ENCODE measurements at regions not wholly inside any gene's neighbourhood (a gene's known extent, or its start where the extent isn't known, plus 50 kb on each side); places are given as distances from the start of the nearest gene placed in this dataset.
"Not testable (repeated sequence)": the region's sequence is repeated elsewhere in the genome, so short reads cannot be mapped to it uniquely, and the experiment has no call there.

DNA sequence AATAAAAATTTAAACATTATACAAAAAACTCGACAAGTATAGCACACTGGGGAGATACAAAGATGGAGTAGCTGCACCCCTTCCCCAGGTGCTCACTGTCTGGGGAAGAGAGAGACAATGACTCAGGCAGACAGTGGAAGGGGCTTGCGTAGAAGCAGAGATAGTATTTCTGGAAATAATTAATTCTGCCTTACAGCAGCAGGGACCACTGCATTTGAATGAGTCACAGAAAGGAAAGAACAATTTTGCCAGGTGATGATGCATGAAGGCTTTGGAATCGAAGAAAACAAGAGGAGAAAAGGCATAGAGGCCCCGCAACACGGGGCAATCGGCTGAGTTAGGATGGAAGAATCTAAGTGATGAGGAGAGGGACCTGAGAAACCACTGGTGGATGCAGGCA lies 447.4 kb downstream of the EFNB2 start:
- DNase-seq, result no peak
- no peaks in the 10 kb centered on the region for H3K4me1 ChIP-seq (ENCODE audit: control insufficient read depth, insufficient read depth, low read length, poor library complexity, severe bottlenecking)
- H3K36me3 ChIP-seq (ENCODE audit: control insufficient read depth, insufficient read depth, low read length), result no peaks in the 10 kb centered on the region
- H3K27ac ChIP-seq (ENCODE audit: insufficient read depth, low read length, poor library complexity, severe bottlenecking), result no peak overlapping the region
- H3K9me3 ChIP-seq (ENCODE audit: control insufficient read depth, low read length), result no peaks in the 10 kb centered on the region
- H3K27me3 ChIP-seq (replicated peaks; ENCODE audit: control insufficient read depth, insufficient read depth, low read length, poor library complexity, severe bottlenecking), result no peaks in the 10 kb centered on the region
- H3K4me3 ChIP-seq (ENCODE audit: insufficient read depth, low read depth, low read length, poor library complexity, severe bottlenecking), result no peak overlapping the region

DNA sequence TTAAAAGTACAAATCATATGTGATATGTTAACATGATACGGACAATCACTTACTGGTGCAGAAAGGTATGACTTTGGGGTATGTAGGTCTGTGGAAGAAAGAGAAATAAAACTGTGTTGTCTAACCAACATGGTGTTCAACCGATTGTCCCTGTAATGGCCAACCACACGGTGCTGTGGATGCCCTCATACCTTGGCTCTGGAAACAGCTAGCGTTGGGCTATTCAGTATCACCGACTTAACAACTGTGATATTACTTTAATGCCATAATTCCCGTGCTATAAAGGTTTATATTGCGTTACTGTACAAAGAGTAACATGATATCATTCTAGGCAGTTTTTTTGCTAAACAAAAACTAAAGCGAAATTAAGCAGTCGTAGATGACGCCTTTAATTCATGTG lies 448.3 kb downstream of the EFNB2 start:
- no peaks in the 10 kb centered on the region for H3K36me3 ChIP-seq (ENCODE audit: control insufficient read depth, insufficient read depth, low read length)
- no peaks in the 10 kb centered on the region for H3K27me3 ChIP-seq (replicated peaks; ENCODE audit: control insufficient read depth, insufficient read depth, low read length, poor library complexity, severe bottlenecking)
- no peak for DNase-seq
- no peaks in the 10 kb centered on the region for H3K9me3 ChIP-seq (ENCODE audit: control insufficient read depth, low read length)
- no peaks in the 10 kb centered on the region for H3K4me1 ChIP-seq (ENCODE audit: control insufficient read depth, insufficient read depth, low read length, poor library complexity, severe bottlenecking)
- no peak overlapping the region for H3K4me3 ChIP-seq (ENCODE audit: insufficient read depth, low read depth, low read length, poor library complexity, severe bottlenecking)
- H3K27ac ChIP-seq (ENCODE audit: insufficient read depth, low read length, poor library complexity, severe bottlenecking), result no peak overlapping the region

DNA sequence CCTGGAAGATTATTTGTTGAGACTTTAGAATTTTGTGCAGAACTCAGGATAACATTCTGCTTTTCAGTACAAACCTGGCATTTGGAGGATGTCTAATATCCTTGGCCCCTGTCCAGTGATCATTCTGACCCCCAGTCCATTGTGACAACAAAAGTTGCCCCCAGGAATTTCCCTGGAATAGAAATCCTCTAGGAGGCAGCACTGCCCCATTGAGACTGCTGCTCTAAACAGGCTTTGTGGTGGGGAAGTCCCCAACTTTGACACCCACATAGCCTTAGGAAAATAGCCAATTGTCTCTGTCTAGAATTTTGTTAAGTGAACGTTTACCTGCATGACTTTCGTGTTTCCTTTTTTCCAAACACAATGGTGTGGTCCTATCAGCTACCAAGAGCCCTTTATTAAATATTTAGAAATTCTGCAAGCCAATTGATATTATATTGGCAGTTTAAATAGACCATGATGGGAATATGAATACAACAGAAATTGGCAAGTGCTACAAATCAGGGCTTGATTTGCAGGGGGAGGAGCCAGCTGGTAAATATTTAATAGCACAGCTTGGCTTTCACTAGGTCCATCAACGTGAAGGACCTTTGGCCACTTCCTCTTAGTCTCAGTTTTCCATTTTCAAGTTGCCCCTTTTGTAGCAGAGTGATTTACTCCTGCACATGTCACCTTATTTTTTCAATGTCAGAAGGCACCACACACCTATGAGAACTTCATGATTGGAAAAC lies 451.7 kb downstream of the EFNB2 start:
- no peak for DNase-seq
- H3K36me3 ChIP-seq (ENCODE audit: control insufficient read depth, insufficient read depth, low read length), result no peaks in the 10 kb centered on the region
- no peaks in the 10 kb centered on the region for H3K9me3 ChIP-seq (ENCODE audit: control insufficient read depth, low read length)
- H3K27ac ChIP-seq (ENCODE audit: insufficient read depth, low read length, poor library complexity, severe bottlenecking), result no peak overlapping the region
- no peaks in the 10 kb centered on the region for H3K4me1 ChIP-seq (ENCODE audit: control insufficient read depth, insufficient read depth, low read length, poor library complexity, severe bottlenecking)
- H3K4me3 ChIP-seq (ENCODE audit: insufficient read depth, low read depth, low read length, poor library complexity, severe bottlenecking), result no peak overlapping the region
- no peaks in the 10 kb centered on the region for H3K27me3 ChIP-seq (replicated peaks; ENCODE audit: control insufficient read depth, insufficient read depth, low read length, poor library complexity, severe bottlenecking)

DNA sequence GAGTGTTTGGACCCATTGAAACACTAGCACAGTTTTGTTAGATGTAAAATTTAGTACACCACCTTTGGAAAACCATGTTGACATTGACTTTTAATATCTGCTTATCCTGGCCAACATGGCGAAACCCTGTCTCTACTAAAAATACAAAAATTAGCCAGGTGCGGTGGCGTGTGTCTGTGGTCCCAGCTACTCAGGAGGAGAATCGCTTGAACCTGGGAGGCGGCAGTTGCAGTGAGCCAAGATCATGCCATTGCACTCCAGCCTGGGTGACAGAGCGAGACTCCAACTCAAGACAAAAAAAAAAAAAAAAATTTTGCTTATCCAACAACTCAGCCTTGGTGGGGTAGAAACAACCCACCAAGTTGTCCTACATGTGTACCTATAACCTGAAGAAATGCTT lies 454.2 kb downstream of the EFNB2 start:
- H3K9me3 ChIP-seq (ENCODE audit: control insufficient read depth, low read length); H3K36me3 ChIP-seq (ENCODE audit: control insufficient read depth, insufficient read depth, low read length); H3K27me3 ChIP-seq (replicated peaks; ENCODE audit: control insufficient read depth, insufficient read depth, low read length, poor library complexity, severe bottlenecking); H3K4me1 ChIP-seq (ENCODE audit: control insufficient read depth, insufficient read depth, low read length, poor library complexity, severe bottlenecking); H3K4me3 ChIP-seq (ENCODE audit: insufficient read depth, low read depth, low read length, poor library complexity, severe bottlenecking); H3K27ac ChIP-seq (ENCODE audit: insufficient read depth, low read length, poor library complexity, severe bottlenecking); DNase-seq: not testable (repeated sequence)

DNA sequence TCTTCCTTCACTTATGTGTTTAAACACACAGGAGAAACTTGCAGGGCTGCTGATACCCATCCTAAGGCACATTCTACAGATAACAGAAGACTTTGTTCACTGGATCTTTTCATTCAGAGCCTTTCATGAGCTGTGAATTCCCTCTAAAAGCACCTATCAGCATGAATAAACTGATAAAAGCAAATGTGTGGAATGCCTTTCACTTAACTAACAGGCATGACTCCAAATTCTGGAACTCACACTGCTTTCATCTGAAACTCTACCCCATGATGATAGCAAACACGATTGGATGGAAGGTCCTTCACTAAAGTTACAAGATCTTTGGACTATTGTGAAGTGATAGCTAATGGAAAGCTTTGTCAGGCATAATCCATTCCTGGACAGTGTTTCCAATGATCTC lies 457.3 kb downstream of the EFNB2 start:
- DNase-seq, result no peak
- H3K27me3 ChIP-seq (replicated peaks; ENCODE audit: control insufficient read depth, insufficient read depth, low read length, poor library complexity, severe bottlenecking), result no peaks in the 10 kb centered on the region
- H3K4me3 ChIP-seq (ENCODE audit: insufficient read depth, low read depth, low read length, poor library complexity, severe bottlenecking), result no peak overlapping the region
- H3K27ac ChIP-seq (ENCODE audit: insufficient read depth, low read length, poor library complexity, severe bottlenecking), result no peak overlapping the region
- no peaks in the 10 kb centered on the region for H3K36me3 ChIP-seq (ENCODE audit: control insufficient read depth, insufficient read depth, low read length)
- H3K9me3 ChIP-seq (ENCODE audit: control insufficient read depth, low read length), result no peaks in the 10 kb centered on the region
- no peaks in the 10 kb centered on the region for H3K4me1 ChIP-seq (ENCODE audit: control insufficient read depth, insufficient read depth, low read length, poor library complexity, severe bottlenecking)

DNA sequence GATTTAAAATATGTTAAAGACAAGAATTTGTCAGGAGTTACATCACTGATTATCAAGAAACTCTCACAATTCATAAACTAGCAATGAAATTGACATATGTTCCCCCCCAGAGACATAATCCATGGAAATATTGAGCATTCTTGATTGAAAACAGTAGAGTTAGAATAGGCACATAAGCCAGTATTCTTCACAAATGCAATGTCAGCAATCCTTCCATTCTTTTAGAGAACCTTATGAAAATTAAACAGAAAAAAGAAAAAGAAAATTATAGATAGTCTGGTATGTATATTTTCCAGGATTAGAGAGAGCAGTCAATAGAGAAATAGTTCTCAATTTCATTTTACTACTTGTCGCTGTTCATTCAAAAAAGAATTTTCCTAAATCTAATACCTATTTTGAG lies 458.4 kb downstream of the EFNB2 start:
- H3K4me1 ChIP-seq (ENCODE audit: control insufficient read depth, insufficient read depth, low read length, poor library complexity, severe bottlenecking), result no peaks in the 10 kb centered on the region
- no peak overlapping the region for H3K4me3 ChIP-seq (ENCODE audit: insufficient read depth, low read depth, low read length, poor library complexity, severe bottlenecking)
- H3K9me3 ChIP-seq (ENCODE audit: control insufficient read depth, low read length), result no peaks in the 10 kb centered on the region
- H3K27ac ChIP-seq (ENCODE audit: insufficient read depth, low read length, poor library complexity, severe bottlenecking), result no peak overlapping the region
- H3K36me3 ChIP-seq (ENCODE audit: control insufficient read depth, insufficient read depth, low read length), result no peaks in the 10 kb centered on the region
- DNase-seq, result no peak
- H3K27me3 ChIP-seq (replicated peaks; ENCODE audit: control insufficient read depth, insufficient read depth, low read length, poor library complexity, severe bottlenecking), result no peaks in the 10 kb centered on the region

DNA sequence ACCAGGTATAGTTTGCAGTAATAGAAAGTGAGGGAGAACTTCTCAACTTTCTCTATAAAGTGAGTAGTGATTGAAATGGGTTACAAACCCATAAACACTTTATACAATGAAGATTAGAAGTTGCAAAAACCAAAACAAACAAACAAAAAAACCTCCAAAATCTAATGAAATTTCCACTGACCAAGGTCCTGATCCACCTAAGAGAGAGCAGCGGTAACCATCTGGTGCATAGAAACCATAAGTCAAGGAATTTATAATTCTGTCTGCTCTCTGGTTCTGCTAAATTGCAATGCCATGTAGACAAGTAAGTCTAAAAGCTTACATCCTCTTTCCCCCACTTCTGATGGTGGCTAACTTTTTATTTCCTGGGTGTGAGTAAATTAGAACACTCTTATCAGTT lies 463.4 kb downstream of the EFNB2 start:
- no peak for DNase-seq
- H3K9me3 ChIP-seq (ENCODE audit: control insufficient read depth, low read length), result no peaks in the 10 kb centered on the region
- H3K4me1 ChIP-seq (ENCODE audit: control insufficient read depth, insufficient read depth, low read length, poor library complexity, severe bottlenecking), result no peaks in the 10 kb centered on the region
- no peak overlapping the region for H3K4me3 ChIP-seq (ENCODE audit: insufficient read depth, low read depth, low read length, poor library complexity, severe bottlenecking)
- no peak overlapping the region for H3K27ac ChIP-seq (ENCODE audit: insufficient read depth, low read length, poor library complexity, severe bottlenecking)
- no peaks in the 10 kb centered on the region for H3K36me3 ChIP-seq (ENCODE audit: control insufficient read depth, insufficient read depth, low read length)
- H3K27me3 ChIP-seq (replicated peaks; ENCODE audit: control insufficient read depth, insufficient read depth, low read length, poor library complexity, severe bottlenecking), result no peaks in the 10 kb centered on the region

DNA sequence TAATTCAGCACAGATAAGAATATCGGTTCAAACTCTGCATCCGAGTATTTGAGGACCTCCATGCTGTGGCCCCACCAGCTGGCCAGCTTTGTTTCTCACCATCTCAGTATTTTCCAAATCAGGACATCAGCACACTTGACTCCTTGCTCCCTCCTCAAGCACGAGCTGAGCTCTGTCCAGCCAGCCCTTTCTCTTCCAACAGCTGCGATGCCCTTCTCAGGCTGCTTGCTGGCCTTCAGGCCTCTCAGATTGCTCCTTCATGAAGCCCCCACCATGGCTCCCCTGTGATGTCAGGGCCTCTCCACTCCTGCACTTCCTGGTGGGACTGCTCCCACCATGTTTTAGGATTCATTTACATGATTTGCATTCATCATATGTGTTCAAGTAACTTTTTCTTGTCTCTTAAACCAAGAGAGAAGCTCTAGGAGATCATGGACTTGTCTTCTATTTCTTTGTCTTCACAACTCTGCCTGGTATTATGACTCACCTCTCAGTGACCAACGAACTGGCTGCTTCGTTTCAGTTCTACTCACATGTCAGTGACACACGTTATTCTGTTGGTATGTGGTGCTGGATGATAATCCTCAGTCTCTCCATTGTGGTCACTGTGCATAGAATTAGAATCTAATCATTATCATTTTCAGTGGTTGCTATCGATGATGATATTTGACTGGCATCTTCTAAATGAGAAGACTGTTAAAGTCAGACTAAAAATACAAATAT lies 471.7 kb downstream of the EFNB2 start:
- no peak overlapping the region for H3K27ac ChIP-seq (ENCODE audit: insufficient read depth, low read length, poor library complexity, severe bottlenecking)
- H3K4me1 ChIP-seq (ENCODE audit: control insufficient read depth, insufficient read depth, low read length, poor library complexity, severe bottlenecking), result no peaks in the 10 kb centered on the region
- no peak for DNase-seq

DNA sequence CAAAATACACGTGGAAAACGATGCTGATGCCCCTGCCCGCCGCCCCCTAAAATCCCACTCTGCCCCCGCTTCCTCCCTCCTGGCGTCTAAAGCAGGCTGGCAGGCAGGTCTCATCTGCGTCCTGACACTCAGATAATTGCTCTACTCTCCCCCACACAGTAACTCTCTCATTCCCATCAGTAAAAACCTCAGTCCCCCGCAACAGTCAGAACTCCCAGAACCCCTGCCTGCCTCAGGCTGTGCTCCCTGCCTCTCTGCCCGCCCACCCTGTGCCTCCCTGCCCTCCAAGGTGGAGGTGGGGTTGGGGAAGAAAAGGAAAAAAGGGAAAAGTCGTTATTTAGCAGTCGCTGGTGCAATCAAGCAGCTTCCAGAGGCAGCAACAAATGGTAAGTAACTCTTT lies 473.7 kb downstream of the EFNB2 start:
- Histone ChIP-seq H3K4me3 (ENCODE audit: insufficient read depth, low read depth, low read length, poor library complexity, severe bottlenecking) (no peak overlapping the region), H3K4me1 (ENCODE audit: control insufficient read depth, insufficient read depth, low read length, poor library complexity, severe bottlenecking) (no peaks in the 10 kb centered on the region), H3K27me3 (replicated peaks; ENCODE audit: control insufficient read depth, insufficient read depth, low read length, poor library complexity, severe bottlenecking) (no peaks in the 10 kb centered on the region), H3K27ac (ENCODE audit: insufficient read depth, low read length, poor library complexity, severe bottlenecking) (no peak overlapping the region), H3K9me3 (ENCODE audit: control insufficient read depth, low read length) (no peaks in the 10 kb centered on the region), H3K36me3 (ENCODE audit: control insufficient read depth, insufficient read depth, low read length) (no peaks in the 10 kb centered on the region)
- DNase-seq, result no peak

More for the DNA sequence above, 471.7 kb downstream of the EFNB2 start:
- Histone ChIP-seq H3K27me3 (replicated peaks; ENCODE audit: control insufficient read depth, insufficient read depth, low read length, poor library complexity, severe bottlenecking) (no peaks in the 10 kb centered on the region), H3K36me3 (ENCODE audit: control insufficient read depth, insufficient read depth, low read length) (no peaks in the 10 kb centered on the region), H3K4me3 (ENCODE audit: insufficient read depth, low read depth, low read length, poor library complexity, severe bottlenecking) (no peak overlapping the region), H3K9me3 (ENCODE audit: control insufficient read depth, low read length) (no peaks in the 10 kb centered on the region)

DNA sequence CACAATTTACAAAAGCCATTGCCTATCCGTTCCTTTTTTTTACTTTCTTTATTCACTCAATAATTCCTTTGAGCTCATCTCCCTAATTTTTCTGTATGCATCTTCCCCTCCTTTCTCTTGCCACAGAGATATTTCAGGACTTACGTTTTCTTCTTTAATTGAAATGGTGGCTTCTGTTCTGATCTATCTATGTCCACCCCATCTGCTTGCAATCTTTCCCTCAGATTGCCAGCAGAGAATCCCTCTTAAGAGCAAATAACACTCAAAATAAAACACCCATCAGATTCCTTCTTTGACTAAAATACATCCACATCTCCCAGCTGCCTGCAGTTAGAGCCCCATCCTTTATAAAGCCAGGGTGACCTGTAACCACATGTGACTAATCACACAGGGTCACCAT lies 478.6 kb downstream of the EFNB2 start:
- no peaks in the 10 kb centered on the region for H3K9me3 ChIP-seq (ENCODE audit: control insufficient read depth, low read length)

More for the DNA sequence above, 478.6 kb downstream of the EFNB2 start:
- Histone ChIP-seq H3K4me1 (ENCODE audit: control insufficient read depth, insufficient read depth, low read length, poor library complexity, severe bottlenecking) (no peaks in the 10 kb centered on the region), H3K36me3 (ENCODE audit: control insufficient read depth, insufficient read depth, low read length) (no peaks in the 10 kb centered on the region), H3K27ac (ENCODE audit: insufficient read depth, low read length, poor library complexity, severe bottlenecking) (no peak overlapping the region), H3K27me3 (replicated peaks; ENCODE audit: control insufficient read depth, insufficient read depth, low read length, poor library complexity, severe bottlenecking) (no peaks in the 10 kb centered on the region), H3K4me3 (ENCODE audit: insufficient read depth, low read depth, low read length, poor library complexity, severe bottlenecking) (no peak overlapping the region)
- no peak for DNase-seq
